CD4-positive, alpha-beta T cell treated with Interleukin-2 at 100 ng/mL for 4 hours (primary cell): ENCODE measurements at regions not wholly inside any gene's neighbourhood (a gene's known extent, or its start where the extent isn't known, plus 50 kb on each side); places are given as distances from the start of the nearest gene placed in this dataset.
A peak's percentile ranks its signal among the peaks of the same experiment; 100 is the strongest.

ENCODE experiments used
- DNase-seq: peaks from one replicate; pipeline ENCODE4 v3.0.0-alpha.2; 2020; ENCODE audit warnings: low spot score

GRCh38 chr13:73803997-73804396 is 330.2 kb downstream of the KLF12 start:
- no peak for DNase-seq

GRCh38 chr13:73800011-73800410 is 334.2 kb downstream of the KLF12 start:
- no peak for DNase-seq

GRCh38 chr13:73794755-73795154 is 339.4 kb downstream of the KLF12 start:
- no peak for DNase-seq

GRCh38 chr13:73793361-73793760 is 340.8 kb downstream of the KLF12 start:
- no peak for DNase-seq

- DNase-seq = no peak
Observed at GRCh38 chr13:73792796-73793195, 341.4 kb downstream of the KLF12 start.

GRCh38 chr13:73782450-73783449 is 351.5 kb downstream of the KLF12 start:
- DNase-seq = no peak

- no peak for DNase-seq
Observed at GRCh38 chr13:73781384-73781783, 352.8 kb downstream of the KLF12 start.

GRCh38 chr13:73779881-73780280 is 354.3 kb downstream of the KLF12 start:
- DNase-seq = no peak

GRCh38 chr13:73778242-73778864 is 355.9 kb downstream of the KLF12 start:
- no peak for DNase-seq

- DNase-seq = no peak
Observed at GRCh38 chr13:73777134-73777533, 357.1 kb downstream of the KLF12 start.

GRCh38 chr13:73776151-73776785 is 357.9 kb downstream of the KLF12 start:
- no peak for DNase-seq

GRCh38 chr13:73773168-73773549 is 361.0 kb downstream of the KLF12 start:
- DNase-seq = no peak

- no peak for DNase-seq
Observed at GRCh38 chr13:73772449-73773167, 361.6 kb downstream of the KLF12 start.

- DNase-seq = peak; percentile 48
Observed at GRCh38 chr13:73767747-73768315, 366.4 kb downstream of the KLF12 start.

- DNase-seq = peak; percentile 12
Observed at GRCh38 chr13:73767191-73767741, 366.9 kb downstream of the KLF12 start.

- DNase-seq = peak; percentile 83
Observed at GRCh38 chr13:73765651-73766384, 368.4 kb downstream of the KLF12 start.

- DNase-seq = no peak
Observed at GRCh38 chr13:73759434-73759833, 374.8 kb downstream of the KLF12 start.

- DNase-seq = no peak
Observed at GRCh38 chr13:73757481-73758233, 376.5 kb downstream of the KLF12 start.

- peak; percentile 77 for DNase-seq
Observed at GRCh38 chr13:73754727-73755292, 379.4 kb downstream of the KLF12 start.

- DNase-seq = no peak
Observed at GRCh38 chr13:73754241-73754640, 380.0 kb downstream of the KLF12 start.
